ENCODE measurements at regions not wholly inside any gene's neighbourhood (a gene's known extent, or its start where the extent isn't known, plus 50 kb on each side); places are given as distances from the start of the nearest gene placed in this dataset.

DNA sequence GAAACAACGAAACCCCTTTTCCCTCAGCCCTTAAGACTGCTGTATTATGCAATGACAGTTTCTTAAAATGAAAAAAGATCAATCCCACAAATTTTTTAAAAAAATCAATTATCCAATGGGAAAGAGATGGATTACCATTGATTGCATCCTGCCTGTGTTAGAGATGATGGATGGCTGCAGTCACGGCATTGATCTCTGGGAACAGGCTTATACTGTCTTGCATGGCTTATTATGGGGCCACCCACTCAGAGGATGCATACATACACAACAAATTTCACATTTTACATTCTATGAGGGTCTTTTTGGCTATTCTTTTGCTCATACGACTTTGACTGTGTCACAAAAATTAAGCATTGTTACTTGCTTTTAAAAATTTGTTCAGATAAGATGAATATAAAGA lies 724.3 kb downstream of the HDGFL1 start:
- BruUV-seq (replicated peaks), result no TSS peak
- H2AK5ac ChIP-seq (ENCODE audit: low read depth, low read length), result no peak overlapping the region
- no peaks in the 10 kb centered on the region for H3K9me3 ChIP-seq (ENCODE audit: control insufficient read depth, insufficient read depth, low read length)
- no peak overlapping the region for H2AFZ ChIP-seq (replicated peaks; ENCODE audit: low read length, poor library complexity)
- H2AK9ac ChIP-seq (replicated peaks; ENCODE audit: low read depth, low read length, poor library complexity), result no peak overlapping the region
- no peaks in the 10 kb centered on the region for H4K20me1 ChIP-seq (ENCODE audit: insufficient read depth, low read length)
- intact Hi-C loops (cut with micrococcal nuclease) (no loop called here), dilution Hi-C loops (cut with HindIII; ENCODE audit: low sequenced_read_pairs, unreplicated experiment) (no loop called here), in situ Hi-C loops (cut with MboI; ENCODE audit: low sequenced_read_pairs) (no loop called here)
- no peak overlapping the region for H3K4ac ChIP-seq (ENCODE audit: low read depth, low read length)
- POLR2A ChIA-PET (ENCODE audit: unreplicated experiment), result no interaction called here
- no peaks in the 10 kb centered on the region for H3K4me1 ChIP-seq (ENCODE audit: control insufficient read depth, insufficient read depth, low read length)
- no peak overlapping the region for H3K4me2 ChIP-seq (ENCODE audit: low read depth, low read length)
- H3K36me3 ChIP-seq (ENCODE audit: control insufficient read depth, insufficient read depth, low read length), result no peaks in the 10 kb centered on the region
- H3K27me3 ChIP-seq (ENCODE audit: control insufficient read depth, insufficient read depth, low read length), result no peaks in the 10 kb centered on the region
- no peak overlapping the region for H4K5ac ChIP-seq (ENCODE audit: low read depth, low read length)
- H3K18ac ChIP-seq (ENCODE audit: low read depth, low read length), result no peak overlapping the region
- no CpG with 5 or more reads among the region's 3 CpGs for WGBS, 2 experiments (ENCODE audit: extremely low coverage in 2 of 2, insufficient read length in 1 of 2)
- H2BK120ac ChIP-seq (ENCODE audit: low read depth, low read length), result no peak overlapping the region
- H3K79me1 ChIP-seq (ENCODE audit: low read depth in 1 of 2, low read length in 2 of 2), result no peaks in the 10 kb centered on the region
- no peak overlapping the region for H2BK20ac ChIP-seq (ENCODE audit: low read depth, low read length)
- DNase-seq (no peak), ATAC-seq (ENCODE audit: low read depth) (no peak)
- CTCF ChIA-PET, result no interaction called here
- H3K9ac ChIP-seq (ENCODE audit: low read depth, low read length), result no peak overlapping the region
- H4K8ac ChIP-seq (ENCODE audit: low read depth in 2 of 2, low read length in 2 of 2), result no peak overlapping the region
- no peak overlapping the region for H2BK15ac ChIP-seq (ENCODE audit: low read depth, low read length)
- H2BK5ac ChIP-seq (ENCODE audit: low read depth, low read length, poor library complexity, severe bottlenecking), result no peak overlapping the region
- no peak overlapping the region for H4K91ac ChIP-seq (ENCODE audit: insufficient read depth, low read depth, low read length)
- no peak overlapping the region for H3K23ac ChIP-seq (ENCODE audit: low read depth, low read length)
- no peaks in the 10 kb centered on the region for H3K9me1 ChIP-seq (ENCODE audit: insufficient read depth, low read length)
- H3K4me3 ChIP-seq (ENCODE audit: insufficient read depth, low read depth, low read length), result no peak overlapping the region
- no peak overlapping the region for H3K56ac ChIP-seq (ENCODE audit: extremely low read depth, insufficient read depth, low read length)
- no peak for TF ChIP-seq CHD1 (IDR thresholded peaks at IDR 0.05; ENCODE audit: low read depth, low read length)
- no peak overlapping the region for H3K14ac ChIP-seq (replicated peaks; ENCODE audit: low read depth, low read length)
- H3K27ac ChIP-seq (ENCODE audit: insufficient read depth, low read length), result no peak overlapping the region
